ENCODE measurements at regions not wholly inside any gene's neighbourhood (a gene's known extent, or its start where the extent isn't known, plus 50 kb on each side); places are given as distances from the start of the nearest gene placed in this dataset.

DNA sequence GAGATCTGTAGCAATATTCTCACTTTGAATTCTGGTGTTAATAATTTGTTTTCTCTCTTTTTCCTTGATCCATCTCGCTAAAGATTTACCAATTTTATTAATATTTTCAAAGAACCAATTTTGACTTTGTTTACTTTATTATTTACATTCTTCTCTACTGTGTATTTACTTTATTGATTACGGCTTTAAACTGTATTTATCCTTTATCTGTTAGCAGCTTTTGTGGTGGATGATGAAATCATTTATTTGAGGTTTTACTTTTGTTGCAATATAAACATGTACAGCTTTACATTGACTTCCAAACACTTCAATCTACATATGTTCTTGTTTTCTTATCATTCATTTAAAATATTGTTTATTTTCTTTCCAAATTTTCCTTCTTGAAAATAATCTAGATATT lies 719.9 kb downstream of the ADCYAP1 start:
- no peak overlapping the region for H3K4me3 ChIP-seq (ENCODE audit: low read depth, low read length)
- TF ChIP-seq, protein P1, sequence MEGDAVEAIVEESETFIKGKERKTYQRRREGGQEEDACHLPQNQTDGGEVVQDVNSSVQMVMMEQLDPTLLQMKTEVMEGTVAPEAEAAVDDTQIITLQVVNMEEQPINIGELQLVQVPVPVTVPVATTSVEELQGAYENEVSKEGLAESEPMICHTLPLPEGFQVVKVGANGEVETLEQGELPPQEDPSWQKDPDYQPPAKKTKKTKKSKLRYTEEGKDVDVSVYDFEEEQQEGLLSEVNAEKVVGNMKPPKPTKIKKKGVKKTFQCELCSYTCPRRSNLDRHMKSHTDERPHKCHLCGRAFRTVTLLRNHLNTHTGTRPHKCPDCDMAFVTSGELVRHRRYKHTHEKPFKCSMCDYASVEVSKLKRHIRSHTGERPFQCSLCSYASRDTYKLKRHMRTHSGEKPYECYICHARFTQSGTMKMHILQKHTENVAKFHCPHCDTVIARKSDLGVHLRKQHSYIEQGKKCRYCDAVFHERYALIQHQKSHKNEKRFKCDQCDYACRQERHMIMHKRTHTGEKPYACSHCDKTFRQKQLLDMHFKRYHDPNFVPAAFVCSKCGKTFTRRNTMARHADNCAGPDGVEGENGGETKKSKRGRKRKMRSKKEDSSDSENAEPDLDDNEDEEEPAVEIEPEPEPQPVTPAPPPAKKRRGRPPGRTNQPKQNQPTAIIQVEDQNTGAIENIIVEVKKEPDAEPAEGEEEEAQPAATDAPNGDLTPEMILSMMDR (IDR thresholded peaks at IDR 0.05; ENCODE audit: borderline replicate concordance, insufficient read depth, low read depth, low read length), result no peak

DNA sequence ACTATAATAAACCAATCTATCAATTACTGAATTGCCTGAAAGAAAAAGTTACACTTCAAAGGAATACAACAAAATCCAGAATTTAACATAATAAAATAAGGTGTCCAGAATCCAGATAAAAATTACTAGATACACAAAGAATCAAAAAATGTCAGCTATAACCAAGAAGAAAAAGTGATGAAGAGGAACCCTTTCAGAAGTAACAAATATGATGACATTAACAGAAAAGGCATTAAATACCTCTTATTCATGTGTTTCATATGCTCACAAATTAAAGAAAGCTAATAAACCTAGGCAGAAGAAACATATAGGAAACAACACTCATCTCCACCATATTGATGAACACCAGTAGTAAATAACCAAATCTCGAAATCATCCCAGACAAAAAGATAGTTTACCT lies 722.8 kb downstream of the ADCYAP1 start:
- no peak overlapping the region for H3K4me3 ChIP-seq (ENCODE audit: low read depth, low read length)
- TF ChIP-seq, protein P1 (IDR thresholded peaks at IDR 0.05; ENCODE audit: borderline replicate concordance, insufficient read depth, low read depth, low read length), result no peak

DNA sequence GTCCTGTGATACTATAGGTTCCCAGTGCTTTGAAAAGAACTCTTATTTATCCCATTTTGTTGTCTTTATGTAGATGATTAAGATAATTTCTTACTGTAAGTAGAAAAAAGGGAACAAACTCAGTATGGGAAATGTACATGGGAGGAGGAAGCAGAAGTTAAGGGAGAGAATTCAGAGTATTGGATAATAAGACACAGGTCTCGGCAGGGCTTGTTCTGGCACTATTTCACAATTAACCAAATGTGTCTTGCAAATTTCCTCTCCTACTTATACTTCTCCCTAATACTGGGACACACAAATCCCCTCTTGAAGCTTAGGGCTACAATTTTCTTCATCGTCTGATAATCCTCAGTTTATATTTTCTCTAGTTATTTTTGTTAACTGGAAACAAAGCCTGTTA lies 744.0 kb downstream of the ADCYAP1 start:
- TF ChIP-seq, protein P1 (IDR thresholded peaks at IDR 0.05; ENCODE audit: borderline replicate concordance, insufficient read depth, low read depth, low read length), result no peak
- no peak overlapping the region for H3K4me3 ChIP-seq (ENCODE audit: low read depth, low read length)

DNA sequence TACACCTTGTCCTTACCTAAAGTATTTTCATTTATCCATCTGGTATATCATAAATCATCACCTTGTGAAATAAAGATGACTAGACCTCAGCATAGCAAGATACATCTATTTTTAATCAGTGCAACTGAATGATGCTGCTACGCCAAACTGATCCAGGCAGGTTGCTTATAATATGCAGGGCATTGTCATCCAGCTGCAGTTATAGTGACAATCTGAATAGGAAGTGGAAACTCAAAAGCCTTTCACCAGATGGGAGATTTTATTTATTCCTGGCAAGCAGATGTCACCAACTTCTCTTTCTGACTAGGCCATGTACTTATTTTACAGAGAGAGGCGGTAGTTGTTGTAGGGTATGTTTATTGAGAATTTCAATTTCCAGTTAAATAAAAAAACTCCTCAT lies 747.3 kb downstream of the ADCYAP1 start:
- H3K4me3 ChIP-seq (ENCODE audit: low read depth, low read length), result no peak overlapping the region
- TF ChIP-seq, protein P1 (IDR thresholded peaks at IDR 0.05; ENCODE audit: borderline replicate concordance, insufficient read depth, low read depth, low read length), result no peak

DNA sequence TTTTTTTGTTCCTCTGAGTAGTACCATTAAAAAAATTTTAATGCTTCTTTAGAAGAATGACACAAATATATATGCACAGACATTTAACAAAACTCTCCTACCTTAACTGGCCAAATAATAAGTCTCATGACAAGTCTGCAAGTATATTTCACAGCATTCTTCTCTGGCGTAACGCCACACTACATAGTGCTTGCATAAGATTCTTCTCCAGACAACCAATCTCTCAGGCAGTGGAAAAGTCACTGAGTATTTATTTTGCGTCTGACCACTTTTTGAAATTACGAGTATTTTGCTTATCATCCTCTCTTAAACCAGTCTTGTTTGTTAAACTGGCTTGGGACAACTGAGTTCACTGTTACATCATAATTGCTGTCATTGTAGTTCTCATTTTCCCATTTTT lies 749.2 kb downstream of the ADCYAP1 start:
- TF ChIP-seq, protein P1 (IDR thresholded peaks at IDR 0.05; ENCODE audit: borderline replicate concordance, insufficient read depth, low read depth, low read length), result no peak

DNA sequence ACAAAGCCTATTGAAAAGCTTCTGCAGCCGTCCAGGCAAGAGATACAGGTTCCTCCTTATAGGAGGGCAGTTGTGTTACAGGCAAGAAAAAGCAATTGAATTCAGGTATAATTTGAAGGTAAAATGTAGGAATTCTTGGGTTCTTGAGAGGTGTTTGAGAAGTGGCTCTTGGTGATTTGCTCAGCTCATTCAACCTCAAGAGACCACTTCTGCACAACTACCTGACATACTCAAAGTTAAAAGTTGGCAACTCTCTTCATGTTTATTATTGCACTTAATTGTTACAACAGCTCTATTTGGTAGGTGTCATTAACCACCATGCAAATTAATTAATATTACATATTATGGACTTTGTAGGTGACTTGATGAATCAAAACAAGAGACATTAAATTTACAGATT lies 753.2 kb downstream of the ADCYAP1 start:
- TF ChIP-seq, protein P1 (IDR thresholded peaks at IDR 0.05; ENCODE audit: borderline replicate concordance, insufficient read depth, low read depth, low read length), result no peak
- no peak overlapping the region for H3K4me3 ChIP-seq (ENCODE audit: low read depth, low read length)

More for the DNA sequence above, 749.2 kb downstream of the ADCYAP1 start:
- H3K4me3 ChIP-seq (ENCODE audit: low read depth, low read length), result no peak overlapping the region

DNA sequence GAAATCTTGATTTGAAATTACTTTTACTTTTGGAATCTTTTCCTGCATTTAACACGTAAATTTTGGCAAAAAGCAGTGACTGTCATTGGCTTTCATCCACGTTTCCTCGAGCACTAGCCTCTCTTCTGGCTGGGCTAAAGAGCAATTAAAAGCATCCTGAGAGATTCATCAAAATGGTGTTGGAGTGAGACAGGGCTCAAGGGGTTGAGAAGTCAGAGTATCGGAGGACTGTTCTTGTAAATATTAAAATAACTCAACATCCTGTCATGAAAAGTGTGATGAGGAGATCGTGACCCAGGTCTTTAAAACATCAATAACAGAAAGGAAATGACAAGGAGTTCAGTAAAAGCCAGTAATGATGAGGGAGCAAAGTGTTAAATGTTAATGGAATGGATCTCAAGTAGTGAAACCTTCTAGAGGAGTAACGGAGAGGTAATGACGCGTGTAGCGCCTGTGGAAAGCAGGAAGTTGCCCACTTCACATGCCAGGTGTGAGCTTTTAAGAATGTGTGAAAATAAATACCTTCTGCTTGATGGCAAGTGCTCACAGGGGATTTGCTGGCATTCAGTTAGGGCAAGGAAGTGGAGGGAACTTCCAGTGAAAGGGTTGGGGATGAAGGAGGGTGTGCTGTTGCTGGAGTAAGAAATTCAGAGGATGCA lies 754.4 kb downstream of the ADCYAP1 start:
- TF ChIP-seq, protein P1 (IDR thresholded peaks at IDR 0.05; ENCODE audit: borderline replicate concordance, insufficient read depth, low read depth, low read length), result no peak
- H3K4me3 ChIP-seq (ENCODE audit: low read depth, low read length), result no peak overlapping the region

Data from GM12875 (cell line).